GM12891 (cell line): ENCODE measurements at regions not wholly inside any gene's neighbourhood (a gene's known extent, or its start where the extent isn't known, plus 50 kb on each side); places are given as distances from the start of the nearest gene placed in this dataset.

Source experiments
- PAX5 ChIP-seq: IDR thresholded peaks from 2 replicates; pipeline ENCODE4 v1.6.1; 2011; ENCODE audit warnings: low read length, moderate library complexity, mild to moderate bottlenecking; ENCODE audit not compliant: insufficient read depth, severe bottlenecking
- POLR2A ChIP-seq: IDR thresholded peaks from 2 replicates; pipeline ENCODE4 v1.6.1; 2011; ENCODE audit warnings: low read depth, low read length, control low read depth
- POLR2AphosphoS5 ChIP-seq: IDR thresholded peaks from 2 replicates; pipeline ENCODE4 v1.6.1; 2011; ENCODE audit warnings: low read depth, low read length, control low read depth

DNA sequence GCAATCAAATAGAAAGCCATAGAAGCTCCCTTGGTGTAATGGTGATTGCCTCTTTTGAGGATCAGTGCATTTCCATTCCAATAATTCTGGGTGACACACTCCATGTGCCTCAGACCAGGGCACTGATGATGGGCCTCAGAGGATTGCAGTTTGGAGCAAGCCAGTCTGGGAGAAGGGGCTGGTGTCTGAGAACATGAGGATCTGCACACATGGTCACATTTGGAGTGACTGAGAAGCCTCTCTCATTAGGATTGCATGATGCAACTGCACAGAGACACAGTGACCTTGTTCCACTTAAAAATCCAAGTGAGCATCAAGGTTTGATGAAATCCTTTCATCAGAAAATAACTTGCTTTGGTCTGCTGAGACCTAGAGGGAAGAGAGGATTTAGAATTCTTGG is 216.4 kb downstream of the ANKRD30B start:
- no peak for TF ChIP-seq POLR2AphosphoS5
- no peak for TF ChIP-seq PAX5
- TF ChIP-seq POLR2A: no peak
